ENCODE measurements at regions not wholly inside any gene's neighbourhood (a gene's known extent, or its start where the extent isn't known, plus 50 kb on each side); places are given as distances from the start of the nearest gene placed in this dataset.

GRCh38 chr5:58114324-58114723 lies 345.6 kb downstream of the PLK2 start:
- Histone ChIP-seq H3K9me3 (no peaks in the 10 kb centered on the region), H3K4me1 (no peaks in the 10 kb centered on the region), H3K4me3 (no peak overlapping the region), H3K27me3 (replicated peaks in 1 of 7) (no peaks in the 10 kb centered on the region), H3K36me3 (no peaks in the 10 kb centered on the region), H3K27ac (no peak overlapping the region)
- TF ChIP-seq, protein P1, sequence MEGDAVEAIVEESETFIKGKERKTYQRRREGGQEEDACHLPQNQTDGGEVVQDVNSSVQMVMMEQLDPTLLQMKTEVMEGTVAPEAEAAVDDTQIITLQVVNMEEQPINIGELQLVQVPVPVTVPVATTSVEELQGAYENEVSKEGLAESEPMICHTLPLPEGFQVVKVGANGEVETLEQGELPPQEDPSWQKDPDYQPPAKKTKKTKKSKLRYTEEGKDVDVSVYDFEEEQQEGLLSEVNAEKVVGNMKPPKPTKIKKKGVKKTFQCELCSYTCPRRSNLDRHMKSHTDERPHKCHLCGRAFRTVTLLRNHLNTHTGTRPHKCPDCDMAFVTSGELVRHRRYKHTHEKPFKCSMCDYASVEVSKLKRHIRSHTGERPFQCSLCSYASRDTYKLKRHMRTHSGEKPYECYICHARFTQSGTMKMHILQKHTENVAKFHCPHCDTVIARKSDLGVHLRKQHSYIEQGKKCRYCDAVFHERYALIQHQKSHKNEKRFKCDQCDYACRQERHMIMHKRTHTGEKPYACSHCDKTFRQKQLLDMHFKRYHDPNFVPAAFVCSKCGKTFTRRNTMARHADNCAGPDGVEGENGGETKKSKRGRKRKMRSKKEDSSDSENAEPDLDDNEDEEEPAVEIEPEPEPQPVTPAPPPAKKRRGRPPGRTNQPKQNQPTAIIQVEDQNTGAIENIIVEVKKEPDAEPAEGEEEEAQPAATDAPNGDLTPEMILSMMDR (IDR thresholded peaks at IDR 0.05 in 8 of 11, conservative IDR thresholded peaks at IDR 0.05 in 3 of 11), result no peak
- TF ChIP-seq POLR2AphosphoS5 (IDR thresholded peaks at IDR 0.05) (no peak), POLR2A (IDR thresholded peaks at IDR 0.05) (no peak)
- no peak for DNase-seq
- WGBS, 5 donors, result 69 to 88% (median 81%) methylated on average over 3 of the region's 3 CpGs
- intact Hi-C loops (cut with DNase I; ENCODE audit: low total_unique reads), result no loop called here

DNA sequence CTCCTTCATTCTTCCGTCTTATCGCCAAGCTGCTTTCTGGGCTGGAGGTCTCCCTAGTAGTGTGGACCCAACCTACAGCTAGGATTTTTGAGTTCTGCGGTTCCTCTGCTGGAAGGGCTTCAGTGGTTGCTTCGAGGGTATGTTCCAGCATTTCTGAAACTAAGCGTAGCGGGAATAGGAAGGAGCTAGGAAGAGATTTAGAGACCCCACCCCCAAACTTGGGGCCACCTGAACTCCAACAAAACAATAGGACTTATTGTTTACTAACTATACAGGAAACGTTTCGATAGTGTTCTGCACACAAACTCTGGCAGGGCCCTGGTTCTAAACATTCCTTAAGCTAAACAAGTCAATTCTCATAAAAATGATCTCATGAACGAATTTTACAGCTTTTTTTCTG lies 346.7 kb downstream of the PLK2 start:
- Histone ChIP-seq H3K27ac (no peak overlapping the region), H3K9me3 (no peaks in the 10 kb centered on the region), H3K4me3 (no peak overlapping the region), H3K4me1 (no peaks in the 10 kb centered on the region), H3K27me3 (replicated peaks in 1 of 7) (no peaks in the 10 kb centered on the region), H3K36me3 (no peaks in the 10 kb centered on the region)
- no peak for DNase-seq
- WGBS, 5 donors, result 79 to 85% (median 84%) methylated on average over 9 of the region's 9 CpGs
- intact Hi-C loops (cut with DNase I; ENCODE audit: low total_unique reads), result no loop called here
- TF ChIP-seq POLR2A (IDR thresholded peaks at IDR 0.05), result no peak
- no peak for TF ChIP-seq POLR2AphosphoS5 (IDR thresholded peaks at IDR 0.05)
- TF ChIP-seq, protein P1 (IDR thresholded peaks at IDR 0.05 in 8 of 11, conservative IDR thresholded peaks at IDR 0.05 in 3 of 11), result no peak

GRCh38 chr5:58108511-58108910 lies 351.4 kb downstream of the PLK2 start:
- no peaks in the 10 kb centered on the region for H3K27me3 ChIP-seq (replicated peaks in 1 of 7)
- no peaks in the 10 kb centered on the region for H3K36me3 ChIP-seq
- no peak for DNase-seq
- H3K4me3 ChIP-seq, result no peak overlapping the region
- intact Hi-C loops (cut with DNase I; ENCODE audit: low total_unique reads), result no loop called here
- H3K27ac ChIP-seq, result no peak overlapping the region
- H3K9me3 ChIP-seq, result no peaks in the 10 kb centered on the region
- 55 to 69% (median 62%) methylated on average over 1 of the region's 1 CpG for WGBS, 5 donors
- TF ChIP-seq, protein P1 (IDR thresholded peaks at IDR 0.05 in 8 of 11, conservative IDR thresholded peaks at IDR 0.05 in 3 of 11), result no peak
- TF ChIP-seq POLR2AphosphoS5 (IDR thresholded peaks at IDR 0.05), result no peak
- no peak for TF ChIP-seq POLR2A (IDR thresholded peaks at IDR 0.05)
- H3K4me1 ChIP-seq, result no peaks in the 10 kb centered on the region

DNA sequence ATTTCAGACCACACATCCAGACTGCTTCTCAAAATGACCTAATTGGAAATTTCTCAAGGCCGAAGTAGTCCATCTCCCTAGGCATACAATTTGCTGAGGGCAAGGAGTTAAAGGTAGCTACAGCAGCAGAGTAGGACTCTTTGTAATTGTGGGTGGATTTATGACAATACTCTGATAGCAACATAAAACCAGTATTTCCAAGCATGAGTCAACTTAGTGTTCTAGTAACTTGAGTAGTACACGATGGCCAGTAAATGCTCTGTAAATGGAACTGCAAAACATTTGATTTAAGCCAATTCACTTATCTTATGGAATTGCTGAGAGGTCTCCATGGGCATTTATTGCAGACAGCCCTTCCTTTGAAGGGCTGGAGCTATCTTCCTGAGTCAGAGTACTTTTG lies 352.2 kb downstream of the PLK2 start:
- no peak for TF ChIP-seq POLR2A (IDR thresholded peaks at IDR 0.05)
- TF ChIP-seq, protein P1 (IDR thresholded peaks at IDR 0.05 in 8 of 11, conservative IDR thresholded peaks at IDR 0.05 in 3 of 11), result no peak
- no peak for TF ChIP-seq POLR2AphosphoS5 (IDR thresholded peaks at IDR 0.05)
- Histone ChIP-seq H3K4me3 (no peak overlapping the region), H3K36me3 (no peaks in the 10 kb centered on the region), H3K9me3 (no peaks in the 10 kb centered on the region), H3K27me3 (replicated peaks in 1 of 7) (no peaks in the 10 kb centered on the region), H3K27ac (no peak overlapping the region), H3K4me1 (no peaks in the 10 kb centered on the region)
- no peak for DNase-seq
- 78 to 93% (median 87%) methylated on average over 2 of the region's 2 CpGs for WGBS, 5 donors
- intact Hi-C loops (cut with DNase I; ENCODE audit: low total_unique reads), result no loop called here

Measured in spleen (tissue), 11 donors.